HG03108 (cell line): ENCODE measurements at regions not wholly inside any gene's neighbourhood (a gene's known extent, or its start where the extent isn't known, plus 50 kb on each side); places are given as distances from the start of the nearest gene placed in this dataset.
"Not testable (repeated sequence)": the region's sequence is repeated elsewhere in the genome, so short reads cannot be mapped to it uniquely, and the experiment has no call there.

Source experiments
- ATAC-seq: cut with Tn5 transposase; IDR thresholded peaks from one replicate; pipeline ENCODE4 v1.9.1; 2021; ENCODE audit warnings: moderate library complexity; ENCODE audit not compliant: unreplicated experiment

DNA sequence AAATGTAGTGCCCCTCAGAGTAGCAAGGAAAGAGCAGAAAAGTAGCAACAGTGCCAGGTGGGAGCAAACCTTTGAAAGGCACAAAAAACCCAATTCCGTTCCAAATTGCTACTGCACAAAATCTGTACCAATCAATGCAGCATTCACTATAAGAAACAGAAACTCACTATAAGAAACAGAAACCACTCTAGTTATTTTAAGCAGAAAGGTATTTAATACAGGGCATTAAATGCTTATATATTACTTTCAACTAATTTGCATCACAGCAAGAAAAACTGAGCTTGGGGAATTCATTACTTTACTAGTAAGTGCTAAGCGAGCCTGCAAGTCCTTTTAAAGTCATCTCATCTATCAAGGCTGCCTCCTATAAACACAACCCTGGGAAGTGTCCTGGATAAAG, 116.5 kb upstream of the OLIG3 start:
- no peak for ATAC-seq

DNA sequence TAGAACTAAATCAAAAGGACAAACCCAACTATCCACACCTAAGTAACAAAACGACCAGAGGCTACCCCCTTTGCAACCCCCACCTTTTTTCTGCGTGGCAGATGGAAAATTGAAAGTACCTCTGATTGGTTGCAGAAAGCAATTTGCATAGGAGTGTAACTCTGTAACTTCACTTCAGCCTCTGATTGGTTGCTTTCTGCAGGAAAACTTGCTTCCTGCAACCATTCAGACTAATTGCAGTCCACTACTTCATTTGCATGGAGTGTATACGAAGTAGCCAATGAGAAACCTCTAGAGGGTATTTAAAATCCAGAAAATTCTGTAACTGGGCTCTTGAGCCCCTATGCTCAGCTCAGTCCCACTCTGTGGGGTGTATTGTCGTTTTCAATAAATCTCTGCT, 129.1 kb upstream of the OLIG3 start:
- ATAC-seq, result no peak

DNA sequence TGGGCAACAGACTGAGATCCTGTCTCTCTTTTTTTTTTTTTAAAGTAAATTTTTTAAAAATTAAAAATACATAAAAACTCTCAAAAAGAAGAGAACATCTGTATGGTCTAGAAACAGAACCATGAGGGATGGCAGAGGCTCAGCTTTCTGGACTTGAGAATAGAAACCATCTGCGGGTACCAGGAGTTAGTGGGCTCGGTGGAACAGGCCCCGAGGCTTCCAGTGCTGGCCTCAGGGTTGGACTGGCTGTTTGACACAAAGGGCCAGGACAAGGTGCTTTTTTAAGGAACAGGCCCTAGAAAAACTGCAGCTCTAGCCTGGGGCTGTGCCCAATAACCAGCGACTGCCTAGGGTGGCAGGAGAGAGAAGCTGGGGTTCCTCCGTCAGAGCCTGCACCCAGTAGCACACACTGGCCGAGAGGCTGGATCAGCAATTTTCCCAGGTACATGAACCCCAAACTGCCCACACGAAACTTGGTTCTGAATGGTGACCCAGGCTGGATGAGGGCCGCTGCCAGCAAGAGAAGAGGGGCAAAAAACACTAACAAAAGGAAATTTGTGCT, 131.0 kb upstream of the OLIG3 start:
- ATAC-seq, result no peak

DNA sequence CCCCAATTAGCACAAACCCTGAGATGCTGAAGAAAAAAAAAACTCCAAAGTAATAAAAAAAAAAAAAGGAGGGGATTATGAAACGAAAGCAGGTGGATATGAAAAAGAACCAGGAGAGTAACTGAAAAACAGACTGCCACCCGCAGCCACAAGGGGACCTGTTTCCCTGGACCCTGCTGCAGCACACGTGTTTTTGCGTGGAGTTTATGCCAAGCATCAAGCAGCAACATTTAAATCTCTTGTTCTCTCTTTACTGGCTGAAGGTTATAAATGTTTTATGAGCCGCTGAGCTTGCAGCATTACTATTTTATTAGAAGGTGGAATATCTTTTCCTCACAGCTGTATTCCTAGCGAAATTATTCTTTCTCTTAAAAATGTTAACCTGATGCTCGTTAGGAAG, 131.6 kb upstream of the OLIG3 start:
- ATAC-seq, result no peak

DNA sequence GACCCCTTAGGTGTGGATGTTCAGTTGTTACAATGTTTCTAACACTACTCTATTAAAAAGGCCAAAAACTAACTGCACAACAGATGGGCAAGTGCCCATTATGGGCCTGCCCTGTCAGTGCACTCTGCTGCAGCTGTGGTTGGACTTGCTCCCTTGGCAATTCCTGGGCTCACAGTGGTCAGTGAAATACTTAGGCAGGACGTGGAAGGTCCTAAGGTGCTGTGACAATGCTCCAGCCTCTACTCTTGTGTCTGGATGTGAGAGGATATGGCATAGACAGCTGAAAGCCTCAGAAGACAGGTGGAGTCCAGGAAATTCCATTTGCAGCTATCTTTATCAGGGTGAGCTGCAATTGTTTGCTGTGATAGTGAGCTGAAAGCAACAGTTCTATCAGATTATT, 136.5 kb upstream of the OLIG3 start:
- ATAC-seq, result no peak

DNA sequence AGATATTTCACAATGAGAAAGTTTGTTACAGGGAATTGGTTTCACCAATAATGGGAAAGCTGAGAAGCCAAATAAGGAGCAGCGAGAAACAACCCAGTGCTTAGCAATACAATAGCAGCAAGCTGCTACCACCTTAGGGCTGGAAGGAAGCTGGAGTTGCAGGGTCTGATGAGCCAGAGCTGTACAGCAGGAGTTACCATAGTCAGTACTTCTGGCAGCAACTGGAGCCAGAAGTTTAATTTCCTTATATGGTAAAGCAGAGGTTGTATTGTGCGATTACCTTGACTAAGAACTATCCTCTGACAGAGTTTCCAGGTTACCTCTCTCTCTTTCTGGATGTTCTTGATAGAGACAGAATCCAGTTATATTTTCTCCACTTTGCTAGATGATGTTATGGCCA, 137.1 kb upstream of the OLIG3 start:
- ATAC-seq, result no peak

DNA sequence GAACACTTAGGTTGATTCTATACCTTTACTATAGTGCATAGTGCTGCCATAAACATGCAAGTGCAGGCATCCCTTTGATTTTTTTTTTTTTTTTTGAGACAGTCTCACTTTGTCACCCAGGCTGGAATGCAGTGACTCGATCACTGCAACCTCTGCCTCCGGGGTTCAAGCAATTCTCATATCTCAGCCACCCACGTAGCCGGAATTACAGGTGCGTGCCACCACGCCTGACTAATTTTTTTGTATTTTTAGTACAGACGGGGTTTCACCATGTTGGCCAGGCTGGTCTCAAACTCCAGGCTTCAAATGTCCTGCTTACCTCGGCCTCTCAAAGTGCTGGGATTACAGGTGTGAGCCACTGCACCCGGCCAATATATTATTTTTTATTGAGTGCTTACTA, 140.0 kb upstream of the OLIG3 start:
- ATAC-seq, result not testable (repeated sequence)

DNA sequence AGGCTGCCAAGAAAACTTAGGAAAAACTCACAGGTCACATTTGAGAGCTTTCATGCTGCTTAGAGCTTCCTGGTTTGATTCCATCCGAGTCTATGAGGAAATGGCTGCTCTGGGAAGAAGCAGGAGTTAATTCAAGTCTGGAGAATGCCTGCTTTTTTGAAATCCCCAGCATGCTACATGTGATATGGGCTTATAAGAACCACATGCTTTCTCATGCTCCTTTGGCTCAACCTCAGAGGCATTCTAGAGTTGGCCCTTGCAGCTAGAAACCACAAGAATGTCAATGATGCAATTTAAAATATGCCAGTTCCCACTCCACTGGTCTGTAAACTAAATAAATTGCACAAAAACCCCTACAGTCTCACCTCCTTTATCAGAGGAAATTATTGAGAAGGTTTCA, 142.9 kb upstream of the OLIG3 start:
- ATAC-seq, result no peak

DNA sequence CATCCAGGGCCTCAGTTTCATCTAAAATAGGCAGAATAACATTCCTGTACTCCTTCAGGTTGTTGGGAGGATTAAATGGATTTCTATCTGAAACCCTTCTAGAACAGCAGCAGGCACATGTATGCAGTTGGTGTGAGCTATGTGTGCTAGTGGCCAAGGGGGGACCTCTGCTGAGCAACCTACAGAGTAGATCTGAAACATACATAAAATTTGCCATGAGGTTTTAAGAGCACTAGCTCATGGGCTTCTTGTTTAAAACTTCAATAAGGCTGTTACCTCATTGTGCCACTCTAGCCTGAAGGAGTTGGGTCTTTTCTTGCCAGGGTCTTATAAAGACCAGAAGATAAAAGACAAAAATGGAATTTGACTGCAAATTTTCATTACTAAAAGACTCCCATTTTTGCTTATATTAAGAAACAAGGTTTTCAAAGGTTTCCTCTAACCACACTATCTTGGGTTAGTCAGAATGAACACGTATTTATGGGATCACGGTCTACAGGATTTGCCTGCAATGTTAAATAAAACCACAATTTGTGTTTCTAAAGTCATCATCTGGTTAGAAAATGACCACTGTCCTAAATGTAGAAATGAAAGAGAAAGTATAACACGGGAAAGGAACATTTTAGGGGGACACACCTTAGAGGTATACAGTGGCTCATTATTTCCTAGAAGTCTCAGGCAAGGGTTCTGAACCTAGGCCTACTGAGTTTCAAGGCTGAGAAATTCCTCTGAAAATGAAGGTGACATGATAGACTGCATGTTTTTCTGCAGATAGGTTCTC, 144.9 kb upstream of the OLIG3 start:
- ATAC-seq, result no peak

DNA sequence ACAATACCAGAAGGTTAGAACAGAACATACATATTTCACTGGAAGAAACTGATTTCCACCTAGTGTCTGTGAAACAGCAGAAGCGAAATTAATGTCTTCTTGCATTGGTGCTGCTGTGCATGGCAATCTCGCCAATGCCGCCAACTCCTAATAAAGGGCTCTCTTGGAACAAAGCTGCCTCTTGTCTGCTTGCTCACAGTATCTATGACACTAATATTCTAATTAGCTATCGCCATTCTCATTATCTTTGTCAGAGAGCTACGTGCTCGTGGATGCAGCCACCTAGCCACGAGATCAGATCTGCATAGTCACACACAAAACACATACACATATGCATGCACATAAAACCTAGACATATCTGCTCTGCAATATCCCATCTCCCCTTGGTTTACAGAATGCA, 145.9 kb upstream of the OLIG3 start:
- no peak for ATAC-seq

DNA sequence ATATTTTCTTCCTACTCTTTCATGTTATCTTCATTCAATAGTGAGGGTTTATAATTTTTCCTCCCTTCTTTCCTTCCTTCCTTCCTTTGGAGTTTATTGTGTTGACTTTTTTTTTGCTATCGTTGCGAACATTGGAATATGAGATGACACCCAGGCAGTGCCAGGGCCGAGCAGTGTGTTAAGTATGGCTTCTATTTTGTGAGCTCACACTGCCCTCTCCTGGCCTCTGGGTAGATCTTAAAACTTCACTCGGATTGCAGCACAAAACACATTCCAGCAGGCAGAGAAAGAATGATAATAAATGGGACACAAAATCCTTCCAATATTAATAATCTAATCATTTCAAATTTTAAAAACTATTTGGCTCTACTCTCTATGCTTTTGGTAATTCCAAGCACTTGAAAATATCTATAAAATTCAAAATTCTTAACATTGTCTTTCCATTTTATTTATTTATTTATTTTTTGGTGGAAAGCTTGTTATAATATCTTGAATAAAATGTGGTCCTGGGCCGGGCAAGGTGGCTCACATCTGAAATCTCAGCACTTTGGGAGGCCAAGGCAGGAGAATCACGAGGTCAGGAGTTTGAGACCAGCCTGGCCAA, 147.4 kb upstream of the OLIG3 start:
- peak; percentile 59 for ATAC-seq

DNA sequence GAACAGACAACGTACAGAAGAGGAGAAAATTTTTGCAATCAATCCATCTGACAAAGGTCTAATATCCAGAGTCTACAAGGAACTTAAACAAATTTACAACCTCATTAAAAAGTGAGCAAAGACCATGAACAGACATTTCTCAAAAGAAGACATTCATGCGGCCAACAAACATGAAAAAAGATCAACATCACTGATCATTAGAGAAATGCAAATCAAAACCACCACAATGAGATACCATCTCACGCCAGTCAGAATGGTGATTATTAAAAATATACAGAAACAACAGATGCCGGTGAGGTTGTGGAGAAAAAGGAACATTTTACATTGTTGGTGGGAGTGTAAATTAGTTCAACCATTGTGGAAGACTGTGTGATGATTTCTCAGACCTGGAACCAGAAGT, 149.0 kb upstream of the OLIG3 start:
- not testable (repeated sequence) for ATAC-seq

DNA sequence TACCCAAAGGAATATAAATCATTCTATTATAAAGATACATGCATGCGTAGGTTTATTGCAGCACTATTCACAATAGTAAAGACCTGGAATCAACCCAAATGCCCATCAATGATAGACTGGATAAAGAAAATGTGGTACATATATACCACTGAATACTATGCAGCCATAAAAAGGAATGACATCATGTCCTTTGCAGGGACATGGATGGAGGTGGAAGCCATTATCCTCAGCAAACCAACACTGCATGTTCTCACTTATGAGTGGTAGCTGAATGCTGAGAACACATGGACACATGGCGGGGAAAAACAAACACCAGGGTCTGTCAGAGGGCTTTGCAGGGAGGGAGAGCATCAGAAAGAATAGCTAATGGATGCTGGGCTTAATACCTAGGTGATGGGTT, 149.4 kb upstream of the OLIG3 start:
- ATAC-seq, result not testable (repeated sequence)

DNA sequence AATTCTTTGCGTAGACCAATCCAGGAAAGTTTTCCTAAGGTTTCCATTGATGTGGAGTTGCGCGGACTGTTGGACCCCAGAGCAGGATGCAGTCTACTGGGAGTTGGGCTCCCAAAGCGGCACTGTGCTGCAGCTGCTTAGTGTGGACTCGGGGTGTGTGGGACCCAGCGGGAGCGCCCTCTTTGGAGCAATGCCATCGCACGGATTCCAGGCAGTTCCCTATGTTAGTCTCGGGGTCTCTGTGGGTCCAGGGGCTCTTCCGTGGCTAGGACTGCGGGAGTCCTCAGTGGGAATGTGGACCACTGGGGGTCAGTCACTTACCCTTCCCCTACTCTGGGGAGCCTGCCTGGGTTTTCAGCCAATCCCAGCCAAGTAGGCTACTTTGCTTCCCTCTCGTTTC, 151.7 kb upstream of the OLIG3 start:
- ATAC-seq, result no peak

DNA sequence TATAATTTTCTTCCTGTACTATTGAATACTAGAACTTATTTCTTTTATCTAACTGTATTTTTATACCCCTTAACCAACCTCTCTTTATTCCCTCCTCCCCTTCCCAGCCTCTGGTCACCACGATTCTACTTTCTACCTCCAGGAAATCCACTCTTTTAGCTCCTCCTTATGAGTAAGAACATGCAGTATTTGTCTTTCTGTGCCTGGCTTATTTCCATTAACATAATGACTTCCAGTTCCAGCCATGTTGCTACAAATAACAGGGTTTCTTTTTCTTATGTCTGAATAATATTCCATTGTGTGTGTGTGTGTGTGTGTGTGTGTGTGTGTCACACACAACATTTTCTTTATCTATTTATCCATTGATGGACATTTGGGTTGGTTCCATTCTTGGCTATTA, 152.3 kb upstream of the OLIG3 start:
- ATAC-seq, result no peak

DNA sequence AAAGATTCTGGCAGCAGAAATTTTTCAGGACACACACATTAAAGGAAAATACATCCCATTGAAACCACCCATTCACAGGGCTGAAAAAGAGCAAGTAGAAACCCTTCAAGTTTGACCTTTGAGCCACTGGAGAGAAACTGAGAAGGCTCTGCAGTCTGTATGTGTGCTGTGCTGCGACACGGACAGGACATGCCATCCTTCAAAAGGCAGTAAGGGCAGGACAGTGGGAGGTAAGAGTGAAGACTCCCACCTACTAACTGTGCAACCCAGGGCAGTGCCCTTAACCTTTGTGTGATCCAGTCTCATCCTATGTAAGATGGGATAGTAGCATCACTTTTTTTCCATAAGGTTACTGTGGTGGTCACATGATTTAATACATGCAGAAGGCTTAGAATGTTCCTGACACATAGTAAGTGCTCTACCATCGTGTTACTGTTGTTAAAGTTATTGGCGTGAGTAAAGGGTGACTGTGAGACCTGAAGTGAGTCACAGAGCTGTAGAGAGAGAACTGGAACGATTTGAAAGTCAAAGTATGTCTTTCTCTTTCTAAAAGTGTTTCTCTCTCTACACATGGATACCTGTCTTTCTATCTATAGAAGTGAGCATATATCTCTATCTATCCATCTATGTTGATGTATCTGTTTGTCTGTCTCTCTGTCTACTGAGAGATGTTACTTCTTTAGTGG, 153.7 kb upstream of the OLIG3 start:
- ATAC-seq, result no peak

DNA sequence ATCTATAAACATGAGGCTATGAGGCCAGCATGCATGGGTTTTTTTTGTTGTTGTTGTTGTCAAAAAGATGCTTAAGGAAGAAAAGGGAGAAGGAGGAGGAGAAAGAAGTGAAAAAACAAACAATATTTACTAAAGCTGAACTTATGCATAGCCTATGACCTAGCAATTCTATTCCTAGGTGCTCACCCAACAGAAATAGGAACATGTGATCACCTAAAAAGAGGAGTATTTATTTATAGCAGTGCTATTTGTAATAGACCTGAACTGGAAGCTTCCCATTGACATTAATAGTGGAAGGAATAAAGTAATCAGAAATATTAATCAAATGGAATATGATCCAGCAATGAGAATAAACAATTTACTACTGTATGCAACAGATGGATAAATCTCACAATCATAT, 156.5 kb upstream of the OLIG3 start:
- ATAC-seq, result no peak

DNA sequence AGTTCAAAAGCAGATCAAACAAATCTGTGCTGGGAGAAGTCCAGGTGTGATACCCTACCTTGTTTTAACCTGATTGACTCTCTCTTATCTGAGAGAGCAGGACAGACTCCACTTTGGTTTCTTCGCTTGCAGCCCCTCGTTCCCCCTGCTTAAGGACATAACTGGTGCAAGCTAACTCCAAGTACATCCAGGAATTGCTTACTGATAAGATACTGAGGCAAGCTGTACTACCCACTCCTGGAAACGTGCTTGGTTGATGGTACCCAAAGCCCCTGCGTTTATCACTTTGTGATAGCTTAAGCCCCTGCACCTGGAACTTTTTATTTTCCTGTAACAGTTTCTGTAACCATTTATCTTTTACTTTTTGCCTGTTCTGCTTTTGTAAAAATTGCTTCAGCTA, 157.0 kb upstream of the OLIG3 start:
- ATAC-seq, result no peak

DNA sequence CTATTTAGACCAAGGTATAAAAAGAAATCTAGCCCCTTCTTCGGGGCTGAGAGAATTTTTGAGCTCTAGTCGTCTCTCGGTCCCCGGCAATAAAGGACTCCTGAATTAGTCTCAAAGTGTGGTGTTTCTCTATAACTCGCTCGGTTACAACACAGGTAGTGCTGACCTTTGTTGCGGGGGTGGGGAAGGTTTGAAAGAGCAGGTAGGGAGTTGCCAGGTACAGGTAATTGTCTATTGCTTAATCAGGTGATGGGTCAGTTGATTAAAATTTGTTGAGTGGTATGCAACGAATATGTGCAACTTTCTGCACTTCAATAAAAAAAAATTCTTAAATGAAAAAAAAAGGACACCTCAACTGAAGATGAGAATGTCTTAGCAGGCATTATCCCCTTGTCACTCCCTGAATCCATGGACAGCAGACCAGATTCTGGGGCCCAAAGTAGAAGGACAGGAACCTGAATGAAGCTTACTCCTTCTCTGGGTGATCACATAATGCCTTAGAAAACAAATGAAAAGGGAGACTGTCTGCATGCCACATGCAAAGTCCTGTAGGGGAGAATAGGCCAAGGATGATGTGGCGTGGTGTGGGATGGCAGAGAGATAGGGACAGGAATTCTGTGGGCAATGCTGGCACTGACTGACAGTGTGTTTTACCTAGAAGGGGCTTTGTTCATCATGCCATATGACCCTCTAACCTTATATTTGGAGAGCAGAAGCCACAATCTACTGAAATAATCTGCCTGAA, 157.6 kb upstream of the OLIG3 start:
- no peak for ATAC-seq

DNA sequence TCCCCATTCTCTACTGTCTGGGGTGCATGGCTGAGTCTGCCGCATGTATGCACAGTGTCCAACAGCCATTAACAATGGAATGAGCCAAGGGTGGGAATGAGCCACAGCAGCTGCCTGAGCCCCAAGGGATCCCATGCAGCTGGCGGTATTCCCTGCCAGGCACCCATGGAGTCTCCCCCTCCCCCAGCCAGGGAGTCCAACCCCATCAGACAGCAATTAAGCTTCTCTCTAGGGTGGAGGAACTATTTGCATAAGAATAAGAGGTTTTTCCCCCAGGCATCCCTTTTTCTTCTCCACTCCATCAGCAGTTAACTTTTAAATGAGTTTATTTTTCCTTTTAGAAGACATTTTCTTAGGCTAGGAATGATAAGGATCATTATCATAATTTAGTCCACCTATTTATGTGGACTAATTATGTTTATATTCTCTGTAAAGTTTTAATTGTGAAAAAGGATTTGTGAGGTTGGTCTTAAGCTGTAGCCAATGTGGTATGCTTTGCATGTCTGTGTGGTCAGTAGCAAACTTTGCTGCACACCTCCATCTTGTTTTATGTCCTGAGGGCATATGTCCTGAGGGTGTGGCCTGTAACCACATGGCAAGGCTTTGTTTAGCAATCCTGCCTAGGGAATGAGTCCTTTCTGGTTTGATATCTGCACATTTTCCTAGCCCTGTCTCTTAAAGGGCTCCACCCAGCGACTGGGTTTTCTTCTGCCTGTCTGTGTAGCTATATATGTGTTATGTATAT, 158.9 kb upstream of the OLIG3 start:
- no peak for ATAC-seq

DNA sequence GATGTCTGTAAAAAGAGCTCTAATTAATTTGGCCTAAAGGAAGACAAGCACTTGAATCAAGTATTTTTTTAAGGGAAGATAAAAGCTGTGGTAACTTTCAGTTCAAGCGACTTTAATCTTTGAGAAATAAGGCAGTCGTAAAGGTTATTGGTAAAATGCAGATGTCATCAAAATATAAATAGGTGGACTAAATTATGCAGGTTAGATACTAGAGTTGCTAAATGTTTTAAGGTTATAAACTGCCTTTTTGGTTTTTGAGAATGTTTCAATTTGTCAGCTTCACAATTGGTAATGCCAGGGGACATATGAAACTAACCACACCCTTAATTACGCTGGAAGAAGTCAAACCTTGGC, 159.5 kb upstream of the OLIG3 start:
- ATAC-seq, result no peak
